LoVo (cell line): ENCODE measurements at regions not wholly inside any gene's neighbourhood (a gene's known extent, or its start where the extent isn't known, plus 50 kb on each side); places are given as distances from the start of the nearest gene placed in this dataset.
A peak's percentile ranks its signal among the peaks of the same experiment; 100 is the strongest.
"Not testable (repeated sequence)": the region's sequence is repeated elsewhere in the genome, so short reads cannot be mapped to it uniquely, and the experiment has no call there.

Experiments used
- DNase-seq: peaks from one replicate; pipeline ENCODE4 v3.0.0-alpha.2; 2016; ENCODE audit warnings: low spot score

GRCh38 chr6:6815732-6816131, 227.2 kb downstream of the LY86 start:
- DNase-seq, result no peak

GRCh38 chr6:6816716-6817115, 228.2 kb downstream of the LY86 start:
- no peak for DNase-seq

GRCh38 chr6:6818078-6818639, 229.6 kb downstream of the LY86 start:
- no peak for DNase-seq

GRCh38 chr6:6820641-6821238, 232.2 kb downstream of the LY86 start:
- DNase-seq, result peak; percentile 94

- DNase-seq, result no peak
Measured at GRCh38 chr6:6821639-6822261, 233.2 kb downstream of the LY86 start.

GRCh38 chr6:6823030-6823429, 234.5 kb downstream of the LY86 start:
- no peak for DNase-seq

- DNase-seq, result no peak
Measured at GRCh38 chr6:6823568-6824224, 235.2 kb downstream of the LY86 start.

DNA sequence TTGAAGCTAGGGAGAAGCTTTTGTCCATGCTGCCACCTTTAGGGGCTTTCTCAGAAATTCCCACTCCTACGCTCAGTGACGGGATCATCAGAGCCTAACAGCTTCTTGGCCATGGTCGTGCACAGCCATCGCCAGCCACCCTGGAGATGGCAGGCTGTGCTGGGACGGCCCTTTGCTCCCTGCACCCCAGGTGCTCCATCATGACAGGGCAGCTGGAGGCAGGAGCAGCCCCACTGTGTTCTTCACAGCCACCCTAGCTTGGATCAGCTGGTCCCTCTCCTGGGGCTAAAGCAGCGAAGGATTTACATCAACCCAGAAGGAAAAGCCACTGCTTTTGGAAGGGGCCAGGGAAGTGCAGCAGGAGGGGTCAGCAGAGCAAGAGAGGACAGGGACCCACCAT, 235.9 kb downstream of the LY86 start:
- no peak for DNase-seq

GRCh38 chr6:6825193-6825784, 236.8 kb downstream of the LY86 start:
- peak; percentile 65 for DNase-seq

DNA sequence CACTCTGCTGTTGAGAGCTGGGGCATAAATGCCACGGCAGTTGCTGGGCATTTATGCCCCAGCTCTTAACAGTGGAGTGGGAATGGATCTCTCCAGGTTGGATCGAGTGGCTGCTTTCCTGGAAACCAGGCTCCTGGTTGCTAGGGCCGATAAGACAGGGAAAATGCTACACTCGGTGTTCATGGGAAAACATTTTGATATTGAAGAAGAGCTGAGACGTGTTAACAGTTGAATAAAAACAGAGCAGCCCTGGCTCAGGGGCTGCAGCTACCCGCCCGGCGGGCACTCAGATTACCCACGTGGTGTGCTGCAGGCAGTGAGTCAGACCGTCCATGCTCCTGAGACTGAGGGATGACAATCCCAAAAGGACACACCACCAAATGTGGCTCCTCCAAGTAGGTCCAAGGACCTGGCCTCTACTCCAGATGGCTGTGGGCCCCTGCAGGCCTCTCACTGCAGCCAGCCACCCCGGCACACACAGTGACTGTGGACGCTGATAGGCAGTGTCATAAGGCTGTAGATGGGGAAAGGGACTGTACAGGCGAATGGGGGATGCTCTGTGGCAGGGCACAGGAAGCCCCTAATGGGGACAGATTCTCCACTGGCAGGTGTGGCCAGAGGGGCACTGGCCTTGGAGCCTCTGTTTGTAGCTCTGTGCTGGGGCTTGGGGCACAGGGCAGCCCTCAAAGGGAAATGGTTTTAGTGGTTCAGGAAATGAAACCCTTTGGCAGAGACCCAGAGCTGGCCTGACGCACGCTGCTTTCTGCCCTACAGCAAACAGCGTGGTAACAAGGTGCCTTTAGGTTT, 237.8 kb downstream of the LY86 start:
- DNase-seq, result no peak

DNA sequence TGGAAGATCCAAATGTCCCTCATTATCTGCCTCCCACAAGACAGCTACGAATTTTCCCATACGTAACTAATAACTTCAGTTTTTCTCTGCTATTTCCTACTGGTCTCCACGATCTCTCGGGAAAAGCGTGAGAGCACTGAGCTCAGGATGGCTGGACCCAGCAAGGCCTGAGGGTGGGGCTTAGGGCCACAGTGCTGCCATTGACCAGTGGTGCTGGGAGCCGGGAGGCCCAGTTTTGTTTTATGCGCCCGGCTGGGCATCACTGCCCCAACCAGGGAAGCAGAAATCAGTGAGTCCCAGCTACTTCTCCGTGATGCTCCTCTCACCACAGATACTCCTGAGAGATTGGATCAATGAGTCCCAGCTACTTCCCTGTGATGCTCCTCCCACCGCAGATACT, 238.4 kb downstream of the LY86 start:
- DNase-seq, result no peak

DNA sequence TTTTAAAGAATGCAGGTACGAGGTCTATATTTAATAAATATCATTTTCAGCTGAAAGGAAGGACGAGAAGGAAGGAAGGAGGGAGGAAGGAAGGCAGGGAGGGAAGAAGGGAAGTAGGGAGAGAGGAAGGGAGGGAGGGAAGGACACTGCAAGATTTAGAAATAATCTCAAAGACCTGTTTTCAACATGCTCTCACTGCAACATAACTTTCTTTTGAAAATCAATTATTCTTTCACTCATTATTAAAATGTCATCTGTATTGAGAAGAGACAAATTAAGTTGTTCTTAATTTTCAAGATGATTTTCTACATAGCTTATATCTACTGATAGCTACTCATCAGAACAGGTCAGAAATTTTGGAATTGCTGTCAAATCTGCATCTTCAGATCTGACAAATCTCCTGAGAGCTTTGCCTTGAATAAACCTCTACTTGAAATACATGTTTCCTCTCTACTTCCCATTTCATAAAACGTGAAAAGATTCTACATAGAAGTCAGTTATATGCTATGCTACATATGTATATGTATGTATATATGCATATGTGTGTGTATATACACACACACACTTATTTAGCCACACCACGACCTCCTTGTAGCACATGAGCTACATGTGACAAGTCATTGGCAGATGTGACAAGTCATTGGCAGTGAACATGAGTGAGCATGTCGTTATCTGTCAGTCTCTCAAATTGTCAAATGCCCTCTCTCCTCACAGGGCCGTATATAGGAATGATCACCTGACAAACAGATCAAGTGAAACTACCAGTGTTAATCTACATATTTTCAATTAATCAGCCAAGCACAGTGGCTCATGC, 241.6 kb downstream of the LY86 start:
- no peak for DNase-seq

- DNase-seq, result not testable (repeated sequence)
Measured at GRCh38 chr6:6830686-6831063, 242.2 kb downstream of the LY86 start.

DNA sequence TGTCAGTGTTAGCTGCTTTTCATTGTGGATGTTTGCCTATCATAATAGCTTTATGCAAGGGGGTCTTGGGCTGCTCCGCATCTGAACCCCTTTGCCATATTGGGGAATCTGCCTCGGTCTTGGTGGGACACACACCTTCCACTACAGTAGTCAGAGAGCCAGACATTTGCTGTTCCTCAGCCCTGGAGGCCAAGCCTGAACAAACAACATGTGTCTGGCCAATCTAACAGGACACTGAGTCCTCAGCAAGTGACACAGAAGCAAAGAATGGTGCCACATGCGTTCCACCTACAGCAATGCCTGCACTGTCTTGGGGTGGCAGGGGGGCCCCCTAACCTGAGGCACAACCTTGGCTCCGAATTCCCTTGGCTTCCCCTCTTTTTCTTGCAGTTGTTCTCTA, 243.9 kb downstream of the LY86 start:
- no peak for DNase-seq

DNA sequence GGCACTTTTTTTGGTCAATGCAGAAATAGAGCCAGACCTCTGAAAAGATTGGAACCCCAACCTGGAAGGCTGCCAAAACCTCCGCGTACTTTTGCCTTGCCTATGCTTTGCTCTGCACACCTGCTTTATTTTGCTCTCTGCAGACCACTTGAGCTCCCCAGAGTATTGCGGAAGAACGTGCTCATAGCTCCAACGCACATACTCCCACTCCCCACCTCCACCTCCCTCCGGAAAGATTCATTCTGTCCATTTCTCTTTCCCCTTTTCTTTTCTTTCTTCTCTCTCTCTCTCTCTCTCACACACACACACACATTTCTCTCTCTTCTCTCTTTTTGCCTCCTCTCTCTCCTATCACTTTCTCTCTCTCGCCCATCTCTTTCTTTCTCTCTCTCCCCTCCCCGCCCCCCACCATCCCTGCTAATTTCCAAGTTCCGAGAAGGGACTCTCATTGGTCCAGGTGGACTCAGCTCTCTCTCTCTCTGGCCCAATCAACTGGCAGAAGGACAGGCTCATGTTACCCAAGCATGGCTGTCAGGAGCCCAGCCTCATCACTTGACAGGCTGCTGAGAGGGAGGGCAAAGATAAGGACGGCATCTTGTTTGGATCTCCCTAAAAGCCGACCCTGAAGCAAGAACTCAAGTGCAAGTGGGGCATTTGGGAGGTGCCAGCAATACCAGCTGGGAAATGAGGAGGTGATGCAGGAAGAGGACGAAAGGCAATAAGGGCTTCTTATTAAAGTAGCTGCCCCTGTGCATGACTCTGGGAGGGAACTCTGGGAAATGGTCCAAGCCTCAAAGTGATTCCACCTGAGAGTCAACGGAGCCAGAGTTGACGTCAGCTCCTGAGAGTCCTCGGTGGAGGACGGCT, 246.1 kb downstream of the LY86 start:
- DNase-seq, result no peak

GRCh38 chr6:6835223-6835503, 246.6 kb downstream of the LY86 start:
- no peak for DNase-seq

- no peak for DNase-seq
Measured at GRCh38 chr6:6836609-6837406, 248.3 kb downstream of the LY86 start.

GRCh38 chr6:6837541-6838080, 249.1 kb downstream of the LY86 start:
- DNase-seq, result no peak

- DNase-seq, result no peak
Measured at GRCh38 chr6:6840831-6841291, 252.3 kb downstream of the LY86 start.
